NCI-H2171 treated with DMSO at 0.1 percent for 48 hours (cell line): ENCODE measurements at regions not wholly inside any gene's neighbourhood (a gene's known extent, or its start where the extent isn't known, plus 50 kb on each side); places are given as distances from the start of the nearest gene placed in this dataset.
"Not testable (repeated sequence)": the region's sequence is repeated elsewhere in the genome, so short reads cannot be mapped to it uniquely, and the experiment has no call there.

Experiments
- DNase-seq: peaks from one replicate; lab custom pipeline; 2025; lab: John Stamatoyannopoulos, UW

GRCh38 chr2:215535125-215535668 lies 99.3 kb upstream of the FN1 start:
- DNase-seq: no peak

GRCh38 chr2:215533716-215534115 lies 97.8 kb upstream of the FN1 start:
- DNase-seq: not testable (repeated sequence)

GRCh38 chr2:215532844-215533243 lies 97.0 kb upstream of the FN1 start:
- DNase-seq: no peak

- DNase-seq: no peak
Observed at GRCh38 chr2:215531284-215531683, 95.4 kb upstream of the FN1 start.

GRCh38 chr2:215530191-215530968 lies 94.5 kb upstream of the FN1 start:
- no peak for DNase-seq

- DNase-seq: no peak
Observed at GRCh38 chr2:215529271-215529670, 93.4 kb upstream of the FN1 start.

- DNase-seq: no peak
Observed at GRCh38 chr2:215528555-215528954, 92.7 kb upstream of the FN1 start.

GRCh38 chr2:215527736-215528135 lies 91.9 kb upstream of the FN1 start:
- no peak for DNase-seq

- no peak for DNase-seq
Observed at GRCh38 chr2:215526341-215526740, 90.5 kb upstream of the FN1 start.

GRCh38 chr2:215522237-215522636 lies 86.4 kb upstream of the FN1 start:
- DNase-seq: no peak

- peak; percentile 12 for DNase-seq
Observed at GRCh38 chr2:215521031-215521430, 85.2 kb upstream of the FN1 start.

- no peak for DNase-seq
Observed at GRCh38 chr2:215517391-215517790, 81.5 kb upstream of the FN1 start.

- no peak for DNase-seq
Observed at GRCh38 chr2:215514516-215514915, 78.6 kb upstream of the FN1 start.

- DNase-seq: no peak
Observed at GRCh38 chr2:215511454-215512346, 75.8 kb upstream of the FN1 start.

- DNase-seq: no peak
Observed at GRCh38 chr2:215507836-215508235, 72.0 kb upstream of the FN1 start.

- DNase-seq: no peak
Observed at GRCh38 chr2:215507136-215507535, 71.3 kb upstream of the FN1 start.

- no peak for DNase-seq
Observed at GRCh38 chr2:215506604-215506990, 70.7 kb upstream of the FN1 start.

GRCh38 chr2:215505044-215505786 lies 69.3 kb upstream of the FN1 start:
- DNase-seq: no peak

GRCh38 chr2:215504547-215504946 lies 68.7 kb upstream of the FN1 start:
- no peak for DNase-seq

- DNase-seq: no peak
Observed at GRCh38 chr2:215503381-215503780, 67.5 kb upstream of the FN1 start.

GRCh38 chr2:215500466-215500865 lies 64.6 kb upstream of the FN1 start:
- DNase-seq: no peak

- DNase-seq: no peak
Observed at GRCh38 chr2:215499331-215499730, 63.5 kb upstream of the FN1 start.
